ENCODE measurements at regions not wholly inside any gene's neighbourhood (a gene's known extent, or its start where the extent isn't known, plus 50 kb on each side); places are given as distances from the start of the nearest gene placed in this dataset.

DNA sequence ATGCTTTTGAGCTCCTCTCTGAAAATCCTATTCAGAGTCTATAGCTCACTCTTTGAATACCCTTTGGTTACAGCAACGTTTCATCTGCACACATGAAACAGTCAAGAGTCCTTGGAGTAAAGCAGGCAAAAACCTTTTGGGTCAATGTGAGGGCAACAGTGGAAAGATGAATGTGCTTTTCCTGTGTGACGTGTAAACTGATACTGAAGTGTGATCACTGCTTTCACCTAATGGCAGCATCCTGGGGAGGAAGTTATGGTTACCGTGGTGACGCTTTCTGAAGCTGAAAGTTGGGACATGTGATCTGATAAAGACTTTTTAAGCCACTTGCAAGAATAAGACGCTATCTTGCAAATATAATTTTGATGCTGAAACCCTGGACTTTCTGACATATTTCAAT is 160.0 kb downstream of the SEC16B start:
- no peaks in the 10 kb centered on the region for H3K36me3 ChIP-seq (ENCODE audit: control insufficient read depth, insufficient read depth, low read length)
- ChIA-PET CTCF (no interaction called here), POLR2A (no interaction called here)
- TF ChIP-seq TCF7L2 (IDR thresholded peaks at IDR 0.05; ENCODE audit: low read depth, low read length) (no peak), REST (IDR thresholded peaks at IDR 0.05; ENCODE audit: insufficient read depth in 1 of 2, low read depth in 2 of 2, low read length in 1 of 2) (no peak), POLR2AphosphoS5 (IDR thresholded peaks at IDR 0.05; ENCODE audit: low read depth, low read length) (no peak), SIN3A (IDR thresholded peaks at IDR 0.05; ENCODE audit: borderline replicate concordance, insufficient read depth, low read depth, low read length) (no peak)
- TF ChIP-seq, protein P1, sequence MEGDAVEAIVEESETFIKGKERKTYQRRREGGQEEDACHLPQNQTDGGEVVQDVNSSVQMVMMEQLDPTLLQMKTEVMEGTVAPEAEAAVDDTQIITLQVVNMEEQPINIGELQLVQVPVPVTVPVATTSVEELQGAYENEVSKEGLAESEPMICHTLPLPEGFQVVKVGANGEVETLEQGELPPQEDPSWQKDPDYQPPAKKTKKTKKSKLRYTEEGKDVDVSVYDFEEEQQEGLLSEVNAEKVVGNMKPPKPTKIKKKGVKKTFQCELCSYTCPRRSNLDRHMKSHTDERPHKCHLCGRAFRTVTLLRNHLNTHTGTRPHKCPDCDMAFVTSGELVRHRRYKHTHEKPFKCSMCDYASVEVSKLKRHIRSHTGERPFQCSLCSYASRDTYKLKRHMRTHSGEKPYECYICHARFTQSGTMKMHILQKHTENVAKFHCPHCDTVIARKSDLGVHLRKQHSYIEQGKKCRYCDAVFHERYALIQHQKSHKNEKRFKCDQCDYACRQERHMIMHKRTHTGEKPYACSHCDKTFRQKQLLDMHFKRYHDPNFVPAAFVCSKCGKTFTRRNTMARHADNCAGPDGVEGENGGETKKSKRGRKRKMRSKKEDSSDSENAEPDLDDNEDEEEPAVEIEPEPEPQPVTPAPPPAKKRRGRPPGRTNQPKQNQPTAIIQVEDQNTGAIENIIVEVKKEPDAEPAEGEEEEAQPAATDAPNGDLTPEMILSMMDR (IDR thresholded peaks at IDR 0.05) = no peak
- no peak for ATAC-seq
- DNase-seq (ENCODE audit: low read depth, low spot score) = no peak
- intact Hi-C loops (cut with micrococcal nuclease; ENCODE audit: unreplicated experiment) = no loop called here
- H3K9me3 ChIP-seq (ENCODE audit: control insufficient read depth, insufficient read depth, low read depth, low read length) = no peaks in the 10 kb centered on the region
- BruUV-seq (replicated peaks) = no TSS peak
- no peaks in the 10 kb centered on the region for H3K4me1 ChIP-seq (ENCODE audit: control insufficient read depth, insufficient read depth, low read length)
- no peaks in the 10 kb centered on the region for H3K27me3 ChIP-seq (ENCODE audit: control insufficient read depth, insufficient read depth, low read length)
- H3K27ac ChIP-seq (ENCODE audit: low read length) = no peak overlapping the region
- no peak overlapping the region for H3K4me3 ChIP-seq (ENCODE audit: low read depth in 2 of 2, low read length in 2 of 2)
- in situ Hi-C loops (cut with HindIII; ENCODE audit: low pct_unique_long_range_greater_than_20kb, low sequenced_read_pairs) = no loop called here

DNA sequence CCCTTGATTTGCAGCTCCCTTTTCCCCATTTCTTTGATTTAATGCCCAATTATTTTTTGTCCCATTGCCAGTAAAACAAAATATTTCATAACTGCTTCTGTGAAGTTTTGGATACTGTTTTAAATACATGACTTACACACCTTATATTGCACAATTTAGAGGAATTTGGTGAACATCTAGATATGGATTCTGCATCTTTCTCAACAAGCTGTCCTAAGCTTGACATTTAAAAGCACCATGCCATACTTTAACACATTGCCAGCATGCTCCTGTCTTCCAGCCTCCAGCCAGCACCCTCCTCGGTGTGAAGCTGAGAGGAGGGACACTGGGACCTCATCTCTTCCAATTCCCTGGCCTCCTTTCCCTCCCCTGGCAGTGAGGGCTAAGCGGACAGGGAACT is 167.6 kb downstream of the SEC16B start:
- no peaks in the 10 kb centered on the region for H3K9me3 ChIP-seq (ENCODE audit: control insufficient read depth, insufficient read depth, low read depth, low read length)
- intact Hi-C loops (cut with micrococcal nuclease; ENCODE audit: unreplicated experiment) = no loop called here

More for the DNA sequence above, 167.6 kb downstream of the SEC16B start:
- ATAC-seq (no peak), DNase-seq (ENCODE audit: low read depth, low spot score) (no peak)
- no peaks in the 10 kb centered on the region for H3K36me3 ChIP-seq (ENCODE audit: control insufficient read depth, insufficient read depth, low read length)
- H3K27me3 ChIP-seq (ENCODE audit: control insufficient read depth, insufficient read depth, low read length) = no peaks in the 10 kb centered on the region
- TF ChIP-seq SIN3A (IDR thresholded peaks at IDR 0.05; ENCODE audit: borderline replicate concordance, insufficient read depth, low read depth, low read length) = no peak
- no peak for TF ChIP-seq REST (IDR thresholded peaks at IDR 0.05; ENCODE audit: insufficient read depth in 1 of 2, low read depth in 2 of 2, low read length in 1 of 2)
- TF ChIP-seq TCF7L2 (IDR thresholded peaks at IDR 0.05; ENCODE audit: low read depth, low read length) = no peak
- TF ChIP-seq, protein P1 (IDR thresholded peaks at IDR 0.05) = no peak
- no peak for TF ChIP-seq POLR2AphosphoS5 (IDR thresholded peaks at IDR 0.05; ENCODE audit: low read depth, low read length)
- no peaks in the 10 kb centered on the region for H3K4me1 ChIP-seq (ENCODE audit: control insufficient read depth, insufficient read depth, low read length)
- H3K4me3 ChIP-seq (ENCODE audit: low read depth in 2 of 2, low read length in 2 of 2) = no peak overlapping the region
- no TSS peak for BruUV-seq (replicated peaks)
- POLR2A ChIA-PET = no interaction called here
- in situ Hi-C loops (cut with HindIII; ENCODE audit: low pct_unique_long_range_greater_than_20kb, low sequenced_read_pairs) = no loop called here
- no peak overlapping the region for H3K27ac ChIP-seq (ENCODE audit: low read length)
- CTCF ChIA-PET = no interaction called here

Measured in Panc1 (cell line).